Stimulated activated CD4-positive, alpha-beta T cell treated with anti-CD3 and anti-CD28 coated beads, Interleukin-2, amount 100 ng/mL, for 48 hours (primary cell): ENCODE measurements at regions not wholly inside any gene's neighbourhood (a gene's known extent, or its start where the extent isn't known, plus 50 kb on each side); places are given as distances from the start of the nearest gene placed in this dataset.

Experiments
- DNase-seq, 2 donors: peaks; one replicate each; pipeline ENCODE4 v3.0.0-alpha.2; 2020

- DNase-seq, result no peak
Observed at GRCh38 chr13:62358646-62358932, 942.9 kb upstream of the PCDH20 start.

- DNase-seq, result no peak
Observed at GRCh38 chr13:62357887-62358645, 942.4 kb upstream of the PCDH20 start.

GRCh38 chr13:62356977-62357376 is 941.3 kb upstream of the PCDH20 start:
- no peak for DNase-seq

- DNase-seq, result no peak
Observed at GRCh38 chr13:62337109-62337880, 921.6 kb upstream of the PCDH20 start.

DNA sequence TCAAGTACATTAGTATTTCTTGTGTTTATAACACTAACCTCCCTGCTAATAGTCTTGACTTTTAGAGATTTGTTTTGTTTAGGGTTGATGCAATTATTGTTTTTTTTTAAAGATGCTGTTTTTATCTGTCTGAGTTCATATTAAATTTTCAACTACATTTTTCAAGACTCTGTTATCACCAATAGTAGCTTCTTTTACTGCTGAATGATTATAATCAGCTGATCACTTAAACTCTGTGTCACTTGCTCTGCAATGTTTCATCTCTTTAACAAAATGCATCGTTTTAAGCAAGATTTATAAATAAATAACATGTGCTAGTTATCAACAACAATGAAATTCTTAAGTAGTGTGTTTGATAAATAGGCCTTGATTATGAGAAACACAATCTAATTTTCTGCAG is 920.9 kb upstream of the PCDH20 start:
- DNase-seq, result no peak

DNA sequence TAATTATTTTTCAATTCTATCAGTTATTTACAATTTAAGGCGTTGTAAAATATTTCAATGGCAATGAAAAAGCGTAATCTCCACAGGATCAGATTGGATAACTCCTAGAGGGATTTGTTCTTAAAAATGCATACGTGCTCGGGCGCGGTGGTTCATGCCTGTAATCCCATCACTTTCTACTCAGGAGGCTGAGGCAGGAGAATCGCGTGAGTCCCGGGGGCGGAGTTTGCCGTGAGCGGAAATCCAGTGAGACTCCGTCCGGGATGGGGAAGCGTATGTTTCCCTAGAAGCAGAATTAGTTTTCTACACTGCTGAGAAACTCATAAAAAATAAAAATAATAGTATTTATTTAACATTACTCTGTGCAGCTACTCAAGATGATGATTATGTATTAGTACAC is 917.8 kb upstream of the PCDH20 start:
- DNase-seq, result no peak

DNA sequence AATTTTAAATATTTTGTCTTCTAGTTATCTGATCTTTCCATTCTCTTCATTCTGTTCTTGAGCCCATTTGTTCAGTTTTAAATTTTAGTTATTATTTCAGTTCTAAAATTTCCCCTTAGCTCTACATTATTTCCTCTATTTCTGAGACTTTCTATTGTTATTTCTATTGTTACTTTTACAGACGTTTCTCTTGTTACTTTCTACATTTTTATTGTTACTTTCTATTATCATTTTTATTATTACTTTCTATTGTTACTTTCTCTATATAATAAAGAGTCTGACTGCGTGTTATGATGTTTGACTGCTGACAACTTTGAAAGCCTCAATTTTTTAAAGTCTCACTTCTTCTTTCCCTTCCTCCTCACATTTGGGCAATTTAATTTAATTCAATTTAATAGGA is 915.7 kb upstream of the PCDH20 start:
- no peak for DNase-seq

- DNase-seq, result no peak
Observed at GRCh38 chr13:62327367-62327766, 911.7 kb upstream of the PCDH20 start.

- DNase-seq, result no peak
Observed at GRCh38 chr13:62324842-62325241, 909.2 kb upstream of the PCDH20 start.

DNA sequence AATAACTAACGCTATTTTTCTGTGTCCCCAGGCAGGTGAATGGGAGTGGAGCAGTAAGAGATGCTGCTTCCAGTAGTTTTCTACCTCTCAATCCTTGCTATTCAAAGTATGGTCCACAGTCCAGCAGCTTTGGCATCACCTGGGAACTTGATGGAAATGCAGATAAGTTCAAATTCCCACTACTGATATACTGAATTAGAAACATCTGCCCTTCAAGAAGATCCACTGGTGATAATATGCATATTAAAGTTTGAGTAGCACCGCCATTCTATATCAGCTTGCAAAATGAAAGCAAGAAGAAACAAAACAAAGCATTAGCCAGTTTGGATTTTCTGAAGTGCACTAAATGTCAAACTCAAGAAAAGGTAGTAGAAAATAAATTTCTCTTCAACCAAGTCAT is 906.2 kb upstream of the PCDH20 start:
- DNase-seq, result no peak

DNA sequence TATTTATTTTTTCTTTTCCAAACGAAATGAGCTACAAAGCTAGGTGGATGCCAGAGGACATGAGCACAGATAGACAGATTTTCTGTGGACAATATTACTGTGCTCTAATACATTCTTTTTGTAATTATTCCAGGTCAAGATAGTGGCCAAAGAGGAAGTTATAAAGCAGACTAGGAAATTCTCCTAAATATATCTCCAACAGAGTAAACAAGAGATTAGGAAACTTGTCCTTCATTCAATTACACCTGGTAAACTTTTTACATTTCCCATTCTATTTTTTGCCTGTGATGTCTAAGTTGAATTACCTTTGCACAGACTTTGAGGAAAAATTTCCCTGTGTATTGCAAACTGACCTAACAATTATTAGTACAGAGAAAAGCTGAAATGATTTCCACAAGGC is 905.5 kb upstream of the PCDH20 start:
- no peak for DNase-seq

DNA sequence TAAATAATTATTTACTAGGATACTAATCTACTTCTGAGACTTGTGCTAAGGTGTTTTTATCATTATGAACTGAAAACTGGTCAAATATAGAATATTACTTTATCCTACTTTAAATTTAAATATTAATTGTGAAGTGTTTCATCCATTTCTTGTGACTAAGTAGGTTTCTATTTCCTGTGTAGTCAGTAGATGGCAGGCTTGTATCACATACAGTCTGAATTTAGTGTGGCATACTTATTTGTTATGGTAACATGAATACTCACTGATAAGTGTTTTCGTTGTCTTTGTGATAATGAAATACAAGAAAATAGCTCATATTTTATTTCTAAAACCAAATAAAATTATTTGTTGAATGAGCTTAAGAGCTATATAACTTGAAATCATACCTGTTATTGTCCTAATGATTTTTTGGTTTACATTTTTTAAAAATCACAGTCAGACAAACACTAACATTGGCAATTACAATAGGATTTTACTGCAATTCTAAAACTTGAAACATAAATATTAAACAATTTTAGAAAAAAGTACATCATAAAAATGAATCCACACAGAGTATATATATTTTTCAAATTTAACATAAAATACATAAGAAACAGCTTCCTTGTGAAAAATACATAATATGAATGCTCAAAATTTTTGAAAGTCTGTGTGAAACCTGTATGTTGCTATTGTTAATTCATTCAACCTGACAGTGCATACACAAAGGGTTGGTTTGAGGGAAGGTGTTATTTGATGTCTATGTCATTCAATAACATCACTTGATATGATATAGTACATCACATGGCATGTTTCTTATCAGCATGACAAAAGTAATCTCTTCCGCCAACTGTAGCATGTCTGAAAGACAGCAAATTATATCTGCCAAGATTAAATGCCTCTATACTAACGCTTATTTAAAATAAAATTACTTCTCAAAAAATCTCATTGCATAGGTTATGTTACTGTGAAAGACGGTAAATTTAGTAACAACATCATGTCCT is 904.8 kb upstream of the PCDH20 start:
- DNase-seq, result no peak

DNA sequence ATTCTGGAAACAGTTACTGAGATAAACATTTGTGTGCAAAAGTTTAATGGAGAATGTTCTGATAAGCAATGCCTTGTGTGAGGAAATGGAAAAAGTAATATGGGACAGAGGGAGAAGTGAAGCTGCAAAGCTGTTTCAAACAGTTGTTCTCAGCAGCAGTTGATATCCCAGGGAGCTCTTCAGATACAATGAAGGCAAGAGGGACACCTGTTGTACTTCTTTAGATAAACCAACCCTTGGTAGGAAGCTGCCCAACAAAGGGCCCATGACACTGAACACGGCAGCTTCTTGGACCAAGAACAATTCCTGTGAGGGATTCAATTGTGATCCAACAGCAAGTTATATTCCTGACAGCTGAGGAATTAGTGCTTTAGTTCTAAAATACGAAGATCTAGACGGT is 894.3 kb upstream of the PCDH20 start:
- no peak for DNase-seq

DNA sequence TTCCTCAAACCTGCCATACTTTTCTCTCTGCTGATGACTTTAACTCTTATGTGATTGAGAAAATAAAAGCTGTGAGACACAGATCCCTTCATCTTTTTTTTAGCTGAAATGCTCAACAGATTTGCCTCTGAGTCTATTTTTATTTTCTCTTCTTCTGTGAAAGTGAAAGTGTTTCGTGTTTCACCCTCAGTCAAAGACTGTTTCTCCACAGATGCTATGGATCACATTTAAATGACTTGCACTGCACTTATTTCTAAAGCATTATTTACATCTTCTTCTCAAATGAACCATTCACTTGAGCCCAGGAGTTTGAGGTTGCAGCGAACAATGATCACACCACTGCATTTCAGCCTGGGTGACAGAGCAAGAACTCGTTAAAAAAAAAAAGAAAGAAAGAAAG is 890.1 kb upstream of the PCDH20 start:
- DNase-seq, result no peak

DNA sequence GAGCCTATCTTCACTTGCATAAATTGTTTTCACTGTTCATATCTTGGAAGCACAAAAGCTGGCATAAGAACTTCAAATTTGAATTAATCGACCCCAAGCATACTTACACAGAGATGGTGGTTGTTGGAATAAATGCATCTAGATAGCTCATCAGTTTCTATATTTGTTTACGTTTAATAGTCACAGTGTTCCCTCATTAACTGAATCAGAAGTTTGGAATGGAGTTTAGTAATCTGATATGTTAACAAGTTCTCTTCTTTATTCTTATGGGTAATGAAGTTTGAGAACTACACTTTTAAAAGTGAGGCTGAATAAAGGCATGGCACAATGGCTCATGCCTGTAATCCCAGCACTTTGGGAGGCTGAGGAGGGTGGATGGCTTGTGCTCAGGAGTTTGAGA is 886.7 kb upstream of the PCDH20 start:
- no peak for DNase-seq

DNA sequence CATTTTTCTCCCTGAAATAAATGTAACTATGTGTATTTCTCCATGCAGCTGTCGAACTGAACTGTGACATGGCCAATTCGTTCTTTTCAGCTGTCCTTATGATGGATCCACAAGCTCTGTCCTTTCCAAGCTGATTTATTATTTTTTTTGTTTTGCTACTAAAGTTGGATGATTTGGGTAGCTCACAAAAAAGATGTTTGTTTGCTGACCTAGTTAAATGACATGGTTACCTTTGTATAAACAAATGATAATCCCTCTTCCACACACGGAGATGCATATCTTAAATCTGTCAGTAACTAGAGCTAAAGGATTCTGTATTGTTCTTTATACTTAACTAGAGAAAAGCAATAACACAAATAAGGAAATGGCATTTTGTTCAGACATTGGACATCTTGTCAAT is 884.3 kb upstream of the PCDH20 start:
- DNase-seq, result no peak

DNA sequence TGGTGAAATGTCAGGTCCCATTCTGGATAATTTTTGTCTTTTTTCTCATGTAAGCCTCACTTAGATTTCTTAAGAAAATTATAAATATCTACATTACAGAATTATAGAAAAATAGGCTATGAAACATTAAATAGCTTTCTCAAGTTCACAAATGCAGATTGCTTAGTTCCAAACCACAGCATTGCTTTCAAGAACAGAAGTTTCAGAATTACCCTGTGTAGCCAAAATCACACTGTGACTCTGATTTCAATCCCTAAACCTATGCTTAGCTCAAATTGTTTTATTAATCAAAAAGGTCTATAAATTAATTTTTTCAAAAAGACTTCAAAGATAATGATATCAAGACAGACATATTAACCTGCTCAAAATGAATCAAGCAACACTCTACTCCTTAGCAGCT is 881.2 kb upstream of the PCDH20 start:
- DNase-seq, result no peak

- no peak for DNase-seq
Observed at GRCh38 chr13:62294244-62294643, 878.6 kb upstream of the PCDH20 start.

- DNase-seq, result no peak
Observed at GRCh38 chr13:62292714-62293480, 877.2 kb upstream of the PCDH20 start.

GRCh38 chr13:62290542-62290941 is 874.9 kb upstream of the PCDH20 start:
- no peak for DNase-seq

- no peak for DNase-seq
Observed at GRCh38 chr13:62287764-62288163, 872.1 kb upstream of the PCDH20 start.

- DNase-seq, result no peak
Observed at GRCh38 chr13:62280590-62280989, 864.9 kb upstream of the PCDH20 start.

- DNase-seq, result no peak
Observed at GRCh38 chr13:62278271-62278670, 862.6 kb upstream of the PCDH20 start.
